ENCODE measurements at regions not wholly inside any gene's neighbourhood (a gene's known extent, or its start where the extent isn't known, plus 50 kb on each side); places are given as distances from the start of the nearest gene placed in this dataset.

DNA sequence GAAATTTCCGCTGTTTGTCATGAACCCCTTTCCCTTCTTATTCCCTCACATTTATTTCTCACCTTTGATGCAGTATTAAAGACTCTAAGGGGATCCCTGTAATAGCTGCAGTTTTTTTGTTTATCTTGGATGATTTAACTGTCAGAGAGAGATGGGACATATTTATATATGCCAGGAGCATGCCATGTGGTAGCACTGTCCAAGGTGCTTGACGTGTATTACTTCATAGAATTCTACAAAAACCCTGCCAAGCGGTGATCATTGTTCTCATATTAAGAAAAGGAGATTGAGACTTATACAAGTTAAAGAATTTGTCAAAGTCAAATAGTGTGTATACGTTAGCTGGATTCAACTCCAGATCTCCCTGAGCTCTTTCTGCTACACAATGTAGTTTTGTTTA, 78.2 kb downstream of the SPRY1 start:
- TF ChIP-seq, protein P1, sequence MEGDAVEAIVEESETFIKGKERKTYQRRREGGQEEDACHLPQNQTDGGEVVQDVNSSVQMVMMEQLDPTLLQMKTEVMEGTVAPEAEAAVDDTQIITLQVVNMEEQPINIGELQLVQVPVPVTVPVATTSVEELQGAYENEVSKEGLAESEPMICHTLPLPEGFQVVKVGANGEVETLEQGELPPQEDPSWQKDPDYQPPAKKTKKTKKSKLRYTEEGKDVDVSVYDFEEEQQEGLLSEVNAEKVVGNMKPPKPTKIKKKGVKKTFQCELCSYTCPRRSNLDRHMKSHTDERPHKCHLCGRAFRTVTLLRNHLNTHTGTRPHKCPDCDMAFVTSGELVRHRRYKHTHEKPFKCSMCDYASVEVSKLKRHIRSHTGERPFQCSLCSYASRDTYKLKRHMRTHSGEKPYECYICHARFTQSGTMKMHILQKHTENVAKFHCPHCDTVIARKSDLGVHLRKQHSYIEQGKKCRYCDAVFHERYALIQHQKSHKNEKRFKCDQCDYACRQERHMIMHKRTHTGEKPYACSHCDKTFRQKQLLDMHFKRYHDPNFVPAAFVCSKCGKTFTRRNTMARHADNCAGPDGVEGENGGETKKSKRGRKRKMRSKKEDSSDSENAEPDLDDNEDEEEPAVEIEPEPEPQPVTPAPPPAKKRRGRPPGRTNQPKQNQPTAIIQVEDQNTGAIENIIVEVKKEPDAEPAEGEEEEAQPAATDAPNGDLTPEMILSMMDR (IDR thresholded peaks at IDR 0.05; ENCODE audit: low read depth, low read length, poor library complexity, severe bottlenecking): no peak
- TF ChIP-seq EZH2phosphoT487 (IDR thresholded peaks at IDR 0.05; ENCODE audit: borderline replicate concordance, low read length): no peak

All from DOHH2 (cell line).